PFSK-1 (cell line): ENCODE measurements at regions not wholly inside any gene's neighbourhood (a gene's known extent, or its start where the extent isn't known, plus 50 kb on each side); places are given as distances from the start of the nearest gene placed in this dataset.

Source experiments
- POLR2AphosphoS5 ChIP-seq: IDR thresholded peaks from 2 replicates; pipeline ENCODE4 v1.6.1; 2012; ENCODE audit warnings: low read depth, mild to moderate bottlenecking, control low read depth, low read length, moderate library complexity
- REST ChIP-seq, 2 experiments: IDR thresholded peaks; 2 replicates each; pipeline versions ENCODE4 v1.6.1 to v1.8.0; 2011 to 2012; ENCODE audit warnings: low read depth in 2 of 2, low read length in 2 of 2, control low read depth in 1 of 2, inconsistent platforms in 1 of 2, mild to moderate bottlenecking in 1 of 2, moderate library complexity in 1 of 2; ENCODE audit not compliant: insufficient read depth in 1 of 2
- SIN3A ChIP-seq: IDR thresholded peaks from 2 replicates; pipeline ENCODE4 v1.6.1; 2012; ENCODE audit warnings: mild to moderate bottlenecking, low read length, moderate library complexity, borderline replicate concordance; ENCODE audit not compliant: insufficient read depth
- TAF1 ChIP-seq: IDR thresholded peaks from 2 replicates; pipeline ENCODE4 v1.6.1; 2012; ENCODE audit warnings: low read length, control low read depth, borderline replicate concordance; ENCODE audit not compliant: insufficient read depth

- TF ChIP-seq POLR2AphosphoS5 = no peak
- no peak for TF ChIP-seq REST (IDR thresholded peaks at IDR 0.05; ENCODE audit: insufficient read depth in 1 of 2, low read depth in 2 of 2, low read length in 2 of 2)
- no peak for TF ChIP-seq SIN3A
- TF ChIP-seq TAF1 = no peak
These were observed 1704.7 kb downstream of the HACE1 start for GRCh38 chr6:103154779-103155572.
